Activated CD4-positive, alpha-beta T cell treated with anti-CD3 and anti-CD28 coated beads for 1 hour (primary cell): ENCODE measurements at regions not wholly inside any gene's neighbourhood (a gene's known extent, or its start where the extent isn't known, plus 50 kb on each side); places are given as distances from the start of the nearest gene placed in this dataset.
"Not testable (repeated sequence)": the region's sequence is repeated elsewhere in the genome, so short reads cannot be mapped to it uniquely, and the experiment has no call there.

Source experiments
- DNase-seq: peaks from one replicate; pipeline ENCODE4 v3.0.0-alpha.2; 2020

DNA sequence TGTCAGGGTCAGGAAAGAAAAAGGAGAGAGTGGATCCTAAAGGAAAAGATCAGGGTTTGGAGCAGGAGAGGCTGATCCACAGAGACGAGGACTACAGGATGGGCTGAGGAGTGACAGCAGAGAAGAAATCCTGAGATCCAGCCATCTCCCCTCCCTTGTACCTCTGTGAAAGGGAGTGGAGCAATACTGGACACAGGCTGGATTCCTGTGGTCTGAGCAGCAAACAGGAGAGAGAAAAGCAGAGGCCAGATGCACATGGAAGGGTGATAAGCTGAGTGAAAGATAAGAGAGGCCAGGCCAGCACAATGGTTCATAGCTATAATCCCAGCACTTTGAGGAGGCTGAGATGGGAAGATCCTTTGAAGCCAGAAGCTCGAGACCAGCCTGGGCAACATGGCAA lies 472.1 kb upstream of the TSHZ3 start:
- no peak for DNase-seq

DNA sequence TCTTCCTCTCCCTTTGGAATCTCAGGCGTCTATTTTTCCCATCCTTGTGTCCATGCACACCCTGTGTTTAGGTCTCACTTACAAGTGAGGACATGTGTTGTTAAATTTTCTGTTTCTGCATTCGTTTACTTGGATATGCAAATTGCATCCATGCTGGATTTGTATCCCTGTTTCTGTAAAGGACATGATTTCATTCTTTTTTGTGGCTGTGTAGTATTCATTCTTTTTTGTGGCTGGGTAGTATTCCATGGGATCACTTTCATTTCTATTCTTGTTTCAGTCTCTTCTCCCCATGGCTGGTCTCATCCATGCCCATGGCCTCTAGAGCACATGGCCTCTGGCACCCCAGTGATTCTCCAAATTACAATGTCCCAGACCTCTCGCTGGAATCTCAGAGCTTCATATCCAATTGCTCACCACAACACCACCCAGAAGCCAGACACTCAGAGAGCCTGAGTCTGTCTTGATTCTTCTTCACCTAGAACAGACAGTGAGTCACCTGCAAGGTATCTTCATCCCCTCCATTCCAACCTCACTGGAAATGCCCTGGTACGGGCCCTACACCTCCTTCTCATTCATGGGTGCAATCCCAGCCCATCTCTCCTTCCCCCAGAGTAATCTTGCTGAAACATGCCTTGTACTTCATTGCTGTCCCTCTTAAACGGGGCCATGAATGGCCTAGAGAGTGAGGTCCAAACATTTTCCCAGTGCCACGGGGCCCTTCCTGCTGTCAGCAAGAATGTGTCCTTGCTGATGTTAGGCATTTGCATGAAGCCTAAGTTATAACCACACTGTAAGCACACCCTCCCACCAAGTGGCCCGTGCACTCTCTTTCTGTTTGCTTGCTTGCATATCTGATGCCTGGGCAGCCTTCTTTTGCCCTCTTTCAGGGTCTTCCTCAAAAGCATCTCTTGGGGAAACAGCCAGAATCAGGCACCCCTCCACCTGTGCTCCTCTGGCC lies 476.2 kb upstream of the TSHZ3 start:
- no peak for DNase-seq

DNA sequence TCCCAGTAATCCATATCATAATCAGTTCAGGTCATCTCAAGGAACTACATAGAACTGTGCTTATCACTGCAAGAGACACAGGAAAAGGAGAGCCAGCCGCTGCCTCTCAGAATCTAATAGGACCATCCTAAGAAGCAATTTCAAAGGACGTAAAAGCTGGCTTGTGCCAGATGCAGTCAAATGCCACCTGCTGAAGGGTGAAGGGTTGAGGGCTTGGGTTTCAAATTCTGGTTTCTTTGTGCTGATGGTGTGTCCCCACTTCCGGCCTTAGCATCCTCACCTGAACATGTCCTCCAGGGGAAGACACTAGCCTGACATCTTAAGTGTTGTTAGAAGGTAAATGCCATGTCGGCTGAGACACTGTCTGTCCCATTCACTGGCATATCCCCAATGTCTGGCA lies 477.1 kb upstream of the TSHZ3 start:
- no peak for DNase-seq

- no peak for DNase-seq
Measured at GRCh38 chr19:31831421-31832175, 482.4 kb upstream of the TSHZ3 start.

DNA sequence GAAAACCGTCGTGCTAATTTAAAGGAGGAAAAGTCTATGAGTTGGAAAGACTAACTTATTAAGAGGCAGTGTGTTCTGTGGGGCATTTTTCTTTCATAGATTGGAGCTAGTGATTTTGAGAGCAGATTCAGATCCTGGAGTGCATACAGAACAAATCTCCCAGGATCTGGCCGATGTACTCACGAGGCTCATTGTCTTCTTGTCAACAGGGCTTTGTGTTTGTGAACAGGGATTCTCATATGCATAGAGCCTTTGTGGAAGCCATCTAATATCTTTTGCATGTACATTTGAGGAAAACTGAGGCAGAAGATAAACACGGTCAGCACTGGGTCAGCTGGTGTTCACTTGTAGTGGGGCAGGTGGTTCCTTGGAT lies 482.9 kb upstream of the TSHZ3 start:
- no peak for DNase-seq

DNA sequence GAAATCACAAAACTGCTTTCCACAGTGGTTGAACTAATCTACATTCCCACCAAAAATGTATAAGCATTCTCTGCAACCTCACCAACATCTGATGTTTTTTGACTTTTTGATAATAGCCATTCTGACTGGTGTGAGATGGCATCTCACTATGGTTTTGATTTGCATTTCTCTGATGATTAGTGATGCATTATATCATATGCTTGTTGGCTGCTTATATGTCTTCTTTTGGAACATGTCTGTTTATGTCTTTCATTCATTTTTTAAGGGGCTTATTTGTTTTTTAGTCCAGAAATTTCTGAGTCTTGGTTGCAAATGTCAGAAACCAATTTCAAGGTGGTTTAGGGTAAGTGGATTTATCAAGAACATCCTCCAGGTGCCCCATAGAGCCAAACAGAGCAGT lies 484.8 kb upstream of the TSHZ3 start:
- DNase-seq: no peak

DNA sequence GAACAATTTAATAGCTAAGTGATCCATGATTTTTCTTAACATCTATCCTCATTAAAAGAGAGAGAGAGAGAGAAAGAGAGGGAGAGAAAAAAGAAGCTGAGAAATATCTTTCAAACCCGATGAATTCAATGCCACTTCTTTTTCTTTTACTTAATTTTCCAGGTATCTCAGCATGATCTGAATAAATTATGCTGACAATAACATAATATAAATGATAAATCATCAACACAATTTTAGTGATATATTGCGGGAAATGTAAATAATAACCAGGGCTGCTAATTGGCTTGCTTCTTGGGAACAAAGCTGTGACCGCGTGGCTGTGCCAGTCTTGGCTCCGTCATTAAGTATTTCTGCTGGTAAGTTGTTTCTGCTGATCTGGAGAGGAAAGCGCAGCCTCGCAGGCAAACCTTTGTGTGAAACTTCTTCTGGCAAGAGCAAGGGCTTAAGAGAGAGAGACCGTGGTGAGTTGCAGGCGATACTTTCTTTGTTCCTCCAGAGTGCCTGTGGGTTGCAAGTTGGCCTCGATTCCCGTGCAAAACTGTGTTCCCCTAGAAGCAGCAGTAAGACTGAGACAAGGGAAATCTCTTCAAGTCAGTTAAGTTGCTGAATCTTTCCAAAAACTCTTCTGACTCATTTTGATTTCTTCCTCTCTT lies 489.1 kb upstream of the TSHZ3 start:
- no peak for DNase-seq

DNA sequence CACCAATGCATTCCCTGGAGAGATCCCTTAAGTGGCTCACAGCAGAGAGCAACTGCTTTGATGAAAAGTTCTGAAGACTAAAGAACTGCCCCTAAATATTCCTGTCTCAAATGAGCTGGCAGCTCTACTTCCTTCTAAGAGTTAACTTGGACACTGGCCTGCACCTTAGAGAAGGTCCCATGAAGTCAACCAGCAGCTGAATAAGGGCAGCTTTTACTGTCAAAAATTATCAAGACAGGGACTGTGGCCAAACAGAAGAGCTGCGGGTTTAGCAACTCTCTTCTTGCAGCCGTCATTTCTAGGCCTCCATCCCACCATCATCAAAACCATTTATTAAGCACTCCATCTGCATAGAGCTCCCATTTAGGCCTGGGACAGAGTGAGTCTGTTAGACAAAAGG lies 491.1 kb upstream of the TSHZ3 start:
- no peak for DNase-seq

GRCh38 chr19:31841755-31842154 lies 492.5 kb upstream of the TSHZ3 start:
- DNase-seq: no peak

GRCh38 chr19:31863122-31863521 lies 482.3 kb upstream of the ZNF507 start:
- DNase-seq: no peak

DNA sequence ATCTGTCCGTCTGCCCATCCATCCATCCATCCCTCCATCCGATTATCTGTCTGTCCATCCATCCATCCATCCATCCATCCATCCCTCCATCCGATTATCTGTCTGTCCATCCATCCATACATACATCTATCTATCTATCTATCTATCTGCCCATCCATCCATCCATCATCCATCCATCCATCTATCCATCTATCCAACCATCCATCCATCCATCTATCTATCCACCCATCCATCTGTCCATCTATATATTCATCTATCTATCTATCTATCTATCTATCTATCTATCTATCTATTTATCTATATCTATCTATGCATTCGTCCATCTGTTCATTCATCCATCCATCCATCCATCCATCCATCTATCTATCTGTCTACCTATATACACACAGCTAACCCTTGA lies 471.1 kb upstream of the ZNF507 start:
- no peak for DNase-seq

GRCh38 chr19:31875591-31875990 lies 469.8 kb upstream of the ZNF507 start:
- DNase-seq: no peak

GRCh38 chr19:31880283-31880682 lies 465.1 kb upstream of the ZNF507 start:
- DNase-seq: no peak

- DNase-seq: no peak
Measured at GRCh38 chr19:31881988-31882387, 463.4 kb upstream of the ZNF507 start.

- no peak for DNase-seq
Measured at GRCh38 chr19:31882709-31883108, 462.7 kb upstream of the ZNF507 start.

DNA sequence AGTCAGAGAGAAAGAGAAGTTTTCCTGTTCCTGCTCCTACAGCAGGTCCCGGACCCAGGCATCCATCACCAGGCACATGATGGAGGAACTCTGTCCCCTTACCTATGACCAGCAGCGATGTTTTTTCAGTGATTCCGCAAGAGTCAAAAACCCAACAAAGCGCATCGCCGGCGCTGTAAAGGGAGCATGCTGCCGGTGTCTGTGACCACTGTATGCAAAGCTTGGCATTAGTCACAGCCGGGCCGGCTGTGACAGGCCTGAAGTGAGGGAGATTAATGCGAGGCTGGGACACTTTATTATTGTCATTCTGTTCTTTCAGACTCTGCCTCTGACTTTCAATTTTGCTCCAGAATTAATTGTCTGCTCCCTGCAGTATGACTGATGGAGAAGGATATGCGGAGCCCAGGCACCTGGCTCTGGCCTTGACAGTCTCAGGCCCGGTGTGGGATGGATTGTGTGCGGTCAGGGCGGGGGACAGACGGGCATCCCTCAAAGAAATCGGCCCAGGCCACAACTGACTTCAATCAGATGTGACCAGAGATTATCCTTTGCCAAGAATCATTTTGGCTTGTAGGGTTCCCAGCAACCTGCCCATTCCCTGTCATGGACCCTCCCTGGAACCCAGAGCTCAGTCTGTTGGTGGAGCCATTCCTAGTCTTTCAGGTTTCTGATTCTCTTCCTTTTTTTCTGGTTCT lies 462.0 kb upstream of the ZNF507 start:
- DNase-seq: no peak

DNA sequence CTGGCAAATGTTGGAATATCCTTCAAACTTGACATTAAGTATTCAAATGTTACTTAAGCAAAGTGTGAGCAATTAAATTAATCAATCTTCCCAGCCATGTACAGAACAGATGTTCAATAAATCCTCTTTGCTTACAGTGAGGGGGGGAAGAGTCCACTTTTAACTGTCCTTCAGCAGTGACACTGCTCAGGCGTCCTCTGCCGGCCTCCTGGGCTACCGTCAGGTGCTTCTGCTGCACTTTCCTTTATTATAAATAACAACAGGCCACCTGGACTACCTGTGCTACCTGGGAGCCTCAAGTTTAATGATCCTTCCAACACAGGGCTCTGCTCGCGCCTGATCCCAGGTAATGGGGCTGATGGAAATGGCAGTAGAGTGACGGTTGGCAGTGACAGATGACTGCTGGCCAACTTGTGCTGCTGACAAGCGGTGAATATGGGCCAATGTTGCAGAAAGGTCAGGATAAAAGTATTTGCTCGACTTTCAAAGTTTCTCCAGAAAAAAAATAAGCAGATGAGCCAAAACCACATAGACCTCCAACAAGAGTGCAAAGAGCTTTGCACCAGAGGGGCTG lies 460.0 kb upstream of the ZNF507 start:
- DNase-seq: no peak

DNA sequence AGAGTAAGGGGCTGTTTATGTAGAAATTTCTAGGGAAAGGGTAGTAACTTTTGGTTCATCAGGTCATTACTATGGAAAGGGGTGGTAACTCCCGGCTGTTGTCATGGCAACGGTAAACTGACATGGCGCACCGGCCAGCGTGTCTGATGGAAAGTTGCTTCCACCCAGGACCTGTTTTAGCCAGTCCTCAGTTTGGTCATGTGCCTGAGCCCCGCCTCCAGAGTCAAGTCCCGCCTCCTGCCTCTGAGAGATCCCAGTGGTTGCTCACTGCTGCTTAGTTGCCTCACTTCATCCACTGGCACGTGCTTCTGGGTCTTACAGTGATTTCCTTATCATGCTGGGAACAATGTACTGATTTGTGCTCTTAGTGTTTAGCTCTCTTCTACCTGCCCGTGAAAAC lies 455.2 kb upstream of the ZNF507 start:
- no peak for DNase-seq

GRCh38 chr19:31892060-31892459 lies 453.4 kb upstream of the ZNF507 start:
- no peak for DNase-seq

- DNase-seq: not testable (repeated sequence)
Measured at GRCh38 chr19:31893491-31893890, 451.9 kb upstream of the ZNF507 start.

GRCh38 chr19:31894451-31894850 lies 451.0 kb upstream of the ZNF507 start:
- no peak for DNase-seq

- no peak for DNase-seq
Measured at GRCh38 chr19:31897292-31897691, 448.1 kb upstream of the ZNF507 start.

- DNase-seq: no peak
Measured at GRCh38 chr19:31900991-31901390, 444.4 kb upstream of the ZNF507 start.
